Esophagus muscularis mucosa (tissue), 4 donors: ENCODE measurements at regions not wholly inside any gene's neighbourhood (a gene's known extent, or its start where the extent isn't known, plus 50 kb on each side); places are given as distances from the start of the nearest gene placed in this dataset.
"Not testable (repeated sequence)": the region's sequence is repeated elsewhere in the genome, so short reads cannot be mapped to it uniquely, and the experiment has no call there.

Experiments used
- DNase-seq: peaks from one replicate; pipeline ENCODE4 v3.0.0-alpha.2; 2017; ENCODE audit errors: extremely low spot score
- H3K27ac ChIP-seq, 4 donors: fragments of 200-600 bp; sonication (generic); replicated peaks in 1 of 4; 1 replicate in 3 of 4; 2 replicates in 1 of 4; pipeline ENCODE4 v1.5.1; 2016 to 2019; ENCODE audit warnings: mild to moderate bottlenecking in 1 of 4
- H3K27me3 ChIP-seq, 4 donors: fragments of 200-600 bp; sonication (generic); one replicate each; pipeline versions ENCODE4 v1.5.1 to v1.6.0; 2016 to 2019
- H3K36me3 ChIP-seq, 4 donors: fragments of 200-600 bp; sonication (generic); one replicate each; pipeline ENCODE4 v1.5.1; 2016 to 2019
- H3K4me1 ChIP-seq, 4 donors: fragments of 200-600 bp; sonication (generic); one replicate each; pipeline ENCODE4 v1.5.1; 2016 to 2019
- H3K4me3 ChIP-seq, 4 donors: fragments of 200-600 bp; sonication (generic); 1 replicate in 2 of 4; 2 replicates in 2 of 4; pipeline ENCODE4 v1.5.1; 2016 to 2019; ENCODE audit warnings: mild to moderate bottlenecking in 4 of 4, moderate library complexity in 1 of 4
- H3K9me3 ChIP-seq, 4 donors: fragments of 200-600 bp; sonication (generic); 1 replicate in 3 of 4; 2 replicates in 1 of 4; pipeline ENCODE4 v1.5.1; 2016 to 2019
- CTCF ChIP-seq, 3 experiments: fragments of 200-600 bp in 2 of 3; fragments of 450-650 bp in 1 of 3; sonication (generic) in 2 of 3; IDR thresholded peaks; one replicate each; pipeline ENCODE4 v1.5.1; 2017 to 2019; ENCODE audit warnings: antibody characterized with exemption in 3 of 3, mild to moderate bottlenecking in 2 of 3, moderate library complexity in 1 of 3
- EP300 ChIP-seq: sonication (generic); formaldehyde crosslinking; IDR thresholded peaks from one replicate; pipeline ENCODE4 v1.6.1; 2017; ENCODE audit warnings: antibody characterized with exemption
- POLR2A ChIP-seq: fragments of 450-650 bp; IDR thresholded peaks from one replicate; pipeline ENCODE4 v1.6.1; 2017; ENCODE audit warnings: antibody characterized with exemption, moderate library complexity, mild to moderate bottlenecking, low read depth
- POLR2AphosphoS5 ChIP-seq, 2 donors: sonication (generic); formaldehyde crosslinking; IDR thresholded peaks; one replicate each; pipeline ENCODE4 v1.6.1; 2017; ENCODE audit warnings: antibody characterized with exemption in 2 of 2
- WGBS: methylation state at CpG from one replicate; pipeline ENCODE4 v1.1.5; 2018; 5-methylcytosine and 5-hydroxymethylcytosine counted together
- intact Hi-C: fragments of 100-400 bp; cut with DNase I; formaldehyde crosslinking; loops from one replicate; pipeline ENCODE4 v1.15.1; 2023

- intact Hi-C loops: no loop called here
- Histone ChIP-seq H3K27me3 (no peaks in the 10 kb centered on the region), H3K4me3 (no peak overlapping the region), H3K36me3 (no peaks in the 10 kb centered on the region), H3K4me1 (no peaks in the 10 kb centered on the region), H3K9me3 (no peaks in the 10 kb centered on the region), H3K27ac (no peak overlapping the region)
- no peak for DNase-seq
- WGBS: 96% methylated on average over 3 of the region's 3 CpGs
- TF ChIP-seq CTCF (IDR thresholded peaks at IDR 0.05) (no peak), POLR2AphosphoS5 (IDR thresholded peaks at IDR 0.05) (no peak), POLR2A (no peak), EP300 (no peak)
Measured at GRCh38 chr7:84895563-84895962, 291.3 kb downstream of the SEMA3D start.

GRCh38 chr7:84883570-84883969 lies 303.3 kb downstream of the SEMA3D start:
- H3K9me3 ChIP-seq, intact Hi-C loops: not testable (repeated sequence)
- 100% methylated on average over 1 of the region's 1 CpG for WGBS

GRCh38 chr7:84880326-84880997 lies 306.4 kb downstream of the SEMA3D start:
- H3K4me1 ChIP-seq, H3K36me3 ChIP-seq, H3K27me3 ChIP-seq, H3K4me3 ChIP-seq, intact Hi-C loops, DNase-seq, H3K27ac ChIP-seq, H3K9me3 ChIP-seq: not testable (repeated sequence)
- 97% methylated on average over 13 of the region's 60 CpGs for WGBS

More at GRCh38 chr7:84883570-84883969, 303.3 kb downstream of the SEMA3D start:
- not testable (repeated sequence) for H3K27me3 ChIP-seq, H3K36me3 ChIP-seq, H3K4me3 ChIP-seq, DNase-seq, H3K4me1 ChIP-seq, H3K27ac ChIP-seq

- no peak overlapping the region for H3K27ac ChIP-seq
- H3K9me3 ChIP-seq: peaks cover 0 to 7% (median 0%) of the 10 kb centered on the region in 4 donors
- H3K36me3 ChIP-seq: no peaks in the 10 kb centered on the region
- peaks cover 0 to 4% (median 0%) of the 10 kb centered on the region in 4 donors for H3K4me1 ChIP-seq
- no peak overlapping the region for H3K4me3 ChIP-seq
- intact Hi-C loops: no loop called here
- DNase-seq: no peak
- H3K27me3 ChIP-seq: no peaks in the 10 kb centered on the region
- no peak for TF ChIP-seq EP300
- TF ChIP-seq POLR2A: no peak
- WGBS: 86% methylated on average over 3 of the region's 3 CpGs
Measured at GRCh38 chr7:84879570-84880325, 307.1 kb downstream of the SEMA3D start.

GRCh38 chr7:84877943-84878570 lies 308.8 kb downstream of the SEMA3D start:
- 98% methylated on average over 1 of the region's 1 CpG for WGBS
- TF ChIP-seq EP300 (no peak), POLR2A (no peak), POLR2AphosphoS5 (IDR thresholded peaks at IDR 0.05) (no peak), CTCF (IDR thresholded peaks at IDR 0.05) (no peak)
- Histone ChIP-seq H3K36me3 (no peaks in the 10 kb centered on the region), H3K4me3 (no peak overlapping the region), H3K27me3 (no peaks in the 10 kb centered on the region), H3K27ac (no peak overlapping the region), H3K4me1 (peaks cover 0 to 4% (median 0%) of the 10 kb centered on the region in 4 donors), H3K9me3 (peaks cover 0 to 7% (median 0%) of the 10 kb centered on the region in 4 donors)
- no peak for DNase-seq
- intact Hi-C loops: no loop called here

GRCh38 chr7:84876061-84876821 lies 310.6 kb downstream of the SEMA3D start:
- 96% methylated on average over 15 of the region's 16 CpGs for WGBS
- no peak for TF ChIP-seq EP300
- TF ChIP-seq POLR2A: no peak
- TF ChIP-seq POLR2AphosphoS5 (IDR thresholded peaks at IDR 0.05): no peak
- TF ChIP-seq CTCF (IDR thresholded peaks at IDR 0.05): no peak
- H3K4me3 ChIP-seq: no peak overlapping the region
- no peak overlapping the region for H3K27ac ChIP-seq
- no peaks in the 10 kb centered on the region for H3K27me3 ChIP-seq
- H3K4me1 ChIP-seq: no peaks in the 10 kb centered on the region
- peaks cover 0 to 7% (median 0%) of the 10 kb centered on the region in 4 donors for H3K9me3 ChIP-seq
- no peaks in the 10 kb centered on the region for H3K36me3 ChIP-seq
- intact Hi-C loops: no loop called here
- DNase-seq: no peak
